ENCODE measurements at regions not wholly inside any gene's neighbourhood (a gene's known extent, or its start where the extent isn't known, plus 50 kb on each side); places are given as distances from the start of the nearest gene placed in this dataset.
"Not testable (repeated sequence)": the region's sequence is repeated elsewhere in the genome, so short reads cannot be mapped to it uniquely, and the experiment has no call there.

DNA sequence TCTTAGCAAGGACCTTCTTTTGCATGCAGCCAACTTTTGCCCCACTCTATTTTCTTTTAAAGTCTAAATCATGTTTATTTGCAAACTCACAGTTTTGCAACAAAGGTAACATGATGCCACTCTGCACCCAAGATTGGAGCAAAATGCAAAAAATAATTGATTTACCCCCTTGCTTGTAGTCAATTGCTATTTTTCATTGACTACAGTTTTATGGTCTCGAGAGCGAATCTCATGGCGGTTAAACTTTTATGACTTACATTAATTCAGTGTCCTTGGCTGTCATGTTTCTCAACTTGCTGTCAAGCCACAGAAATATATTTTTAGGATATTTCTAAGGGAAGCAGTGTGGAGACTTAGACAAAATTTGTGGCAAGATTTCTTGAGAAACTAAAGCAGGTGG, 110.0 kb upstream of the JCAD start:
- no peak for DNase-seq

DNA sequence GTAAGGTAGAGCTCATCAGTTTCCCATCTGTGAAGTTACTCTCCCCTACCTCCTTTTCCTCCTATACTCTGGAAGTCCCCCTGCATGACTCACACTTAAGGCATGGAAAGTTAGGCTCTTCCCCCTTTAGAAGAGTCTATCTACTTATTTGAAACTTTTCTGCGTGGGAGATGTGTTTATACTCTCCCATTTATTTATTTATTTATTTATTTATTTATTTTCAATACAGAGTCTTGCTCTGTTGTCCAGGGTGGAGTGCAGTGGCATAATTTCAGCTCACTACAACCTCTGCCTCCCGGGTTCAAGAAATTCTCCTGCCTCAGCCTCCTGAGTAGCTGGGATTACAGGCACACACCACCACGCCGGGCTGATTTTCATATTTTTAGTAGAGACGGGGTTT, 107.5 kb upstream of the JCAD start:
- no peak for DNase-seq

DNA sequence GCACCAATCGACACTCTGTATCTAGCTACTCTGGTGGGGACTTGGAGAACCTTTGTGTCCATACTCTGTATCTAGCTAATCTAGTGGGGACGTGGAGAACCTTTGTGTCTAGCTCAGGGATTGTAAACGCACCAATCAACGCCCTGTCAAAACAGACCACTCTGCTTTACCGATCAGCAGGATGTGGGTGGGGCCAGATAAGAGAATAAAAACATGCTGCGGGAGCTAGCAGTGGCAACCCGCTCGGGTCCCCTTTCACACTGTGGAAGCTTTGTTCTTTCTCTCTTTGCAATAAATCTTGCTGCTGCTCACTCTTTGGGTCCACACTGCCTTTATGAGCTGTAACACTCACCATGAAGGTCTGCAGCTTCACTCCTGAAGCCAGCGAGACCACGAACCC, 104.0 kb upstream of the JCAD start:
- DNase-seq = not testable (repeated sequence)

DNA sequence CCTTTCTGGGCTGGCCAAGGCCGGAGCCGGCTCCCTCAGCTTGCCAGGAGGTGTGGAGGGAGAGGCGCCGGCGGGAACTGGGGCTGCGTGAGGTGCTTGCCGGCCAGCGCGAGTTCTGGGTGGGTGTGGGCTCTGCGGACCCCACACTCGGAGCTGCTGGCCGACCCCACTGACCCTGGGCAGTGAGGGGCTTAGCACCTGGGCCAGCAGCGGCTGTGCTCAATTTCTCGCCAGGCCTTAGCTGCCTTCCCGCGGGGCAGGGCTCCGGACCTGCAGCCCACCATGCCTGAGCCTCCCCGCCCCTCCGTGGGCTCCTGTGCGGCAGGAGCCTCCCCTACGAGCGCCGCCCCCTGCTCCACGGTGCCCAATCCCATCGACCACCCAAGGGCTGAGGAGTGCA, 103.4 kb upstream of the JCAD start:
- not testable (repeated sequence) for DNase-seq

DNA sequence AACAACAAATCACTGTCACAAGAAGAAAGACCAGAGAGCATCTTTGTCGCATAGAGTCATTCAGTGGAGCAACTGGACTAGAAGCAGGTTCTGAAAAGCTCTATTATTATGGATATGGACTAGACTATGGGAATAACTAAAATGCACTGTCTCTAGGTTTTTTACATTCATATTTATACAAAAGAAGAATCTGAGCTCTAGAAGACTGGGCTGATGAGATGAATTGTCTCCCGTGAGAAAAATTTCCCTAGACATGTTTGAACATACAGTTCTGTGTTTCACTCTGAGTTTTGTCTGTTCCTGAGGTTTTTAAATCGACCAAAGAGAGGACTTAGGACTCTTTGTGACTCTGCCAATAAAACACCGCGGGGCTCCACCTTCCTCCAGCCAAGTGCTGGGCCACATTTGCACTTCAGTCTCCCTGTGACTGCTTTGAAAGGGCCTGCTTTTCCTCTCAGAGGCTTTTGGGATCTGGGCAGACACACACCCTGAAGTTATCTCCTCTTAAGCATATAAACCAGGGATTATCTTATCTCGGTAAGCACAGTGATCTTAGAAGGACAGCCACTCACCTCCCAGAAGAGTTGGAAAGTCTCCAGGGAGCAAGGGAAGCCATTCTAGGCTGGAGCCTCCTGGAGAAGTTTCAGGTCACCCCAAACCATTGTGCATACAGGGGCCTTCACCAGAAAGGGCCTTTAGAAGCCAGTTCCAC, 101.0 kb upstream of the JCAD start:
- DNase-seq = no peak

DNA sequence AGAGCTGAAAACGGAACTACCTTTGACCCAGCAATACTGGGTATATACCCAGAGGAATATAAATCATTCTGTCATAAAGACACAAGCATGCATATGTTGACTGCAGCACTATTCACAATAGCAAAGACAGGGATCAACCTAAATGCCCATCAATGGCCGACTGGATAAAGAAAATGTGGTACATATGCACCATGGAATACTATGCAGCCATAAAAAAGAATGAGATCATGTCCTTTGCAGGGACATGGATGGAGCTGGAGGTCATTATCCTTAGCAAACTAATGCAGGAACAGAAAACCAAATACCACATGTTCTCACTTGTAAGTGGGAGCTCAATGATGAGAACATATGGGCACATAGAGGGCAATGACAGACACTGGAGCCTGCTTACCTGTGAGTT, 100.2 kb upstream of the JCAD start:
- not testable (repeated sequence) for DNase-seq

DNA sequence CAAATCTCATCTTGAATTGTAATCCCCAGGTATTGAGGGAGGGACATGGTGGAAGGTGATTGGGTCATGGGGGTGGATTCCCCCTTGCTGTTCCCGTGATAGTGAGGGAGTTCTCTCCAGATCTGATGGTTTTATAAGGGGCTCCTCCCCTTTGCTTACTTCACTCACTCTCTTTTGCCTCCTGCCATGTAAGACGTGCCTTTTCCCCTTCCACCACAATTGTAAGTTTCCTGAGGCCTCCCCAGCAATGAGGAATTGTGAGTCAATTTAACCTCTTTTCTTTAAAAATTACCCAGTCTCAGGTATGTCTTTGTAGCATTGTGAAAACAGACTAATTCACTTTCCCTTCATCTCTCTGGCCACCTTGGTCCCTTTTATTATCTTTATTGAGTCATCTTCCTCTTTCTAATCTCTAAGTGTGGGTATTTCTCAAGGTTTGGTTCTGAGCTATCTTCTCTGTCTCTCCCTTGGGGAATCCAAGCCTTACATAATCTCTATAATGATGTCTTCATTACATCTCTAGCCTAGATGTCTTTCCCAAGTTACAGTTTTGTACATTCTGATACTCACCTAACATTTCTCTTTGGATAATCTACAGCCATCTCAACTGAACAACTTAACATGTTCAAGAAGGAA, 99.1 kb upstream of the JCAD start:
- no peak for DNase-seq

DNA sequence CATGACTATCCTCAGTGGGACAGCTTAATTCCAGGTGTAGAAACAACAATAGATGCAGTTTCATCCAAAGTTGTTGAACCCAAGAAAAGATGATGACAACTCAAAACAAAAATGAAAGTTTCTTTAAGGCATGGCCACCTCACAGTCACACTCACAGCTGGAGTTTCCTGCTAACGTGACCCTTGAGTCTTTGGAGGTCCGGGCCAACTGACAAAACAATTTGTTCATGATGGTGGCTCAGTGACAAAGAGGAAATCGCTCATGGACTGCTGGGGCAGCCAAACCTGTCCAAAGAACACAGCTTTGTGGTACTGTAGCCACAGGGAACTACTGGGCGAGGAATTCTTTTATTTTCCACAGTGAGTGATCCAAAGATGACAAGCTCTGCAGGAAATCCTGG, 96.0 kb upstream of the JCAD start:
- peak; percentile 4 for DNase-seq

DNA sequence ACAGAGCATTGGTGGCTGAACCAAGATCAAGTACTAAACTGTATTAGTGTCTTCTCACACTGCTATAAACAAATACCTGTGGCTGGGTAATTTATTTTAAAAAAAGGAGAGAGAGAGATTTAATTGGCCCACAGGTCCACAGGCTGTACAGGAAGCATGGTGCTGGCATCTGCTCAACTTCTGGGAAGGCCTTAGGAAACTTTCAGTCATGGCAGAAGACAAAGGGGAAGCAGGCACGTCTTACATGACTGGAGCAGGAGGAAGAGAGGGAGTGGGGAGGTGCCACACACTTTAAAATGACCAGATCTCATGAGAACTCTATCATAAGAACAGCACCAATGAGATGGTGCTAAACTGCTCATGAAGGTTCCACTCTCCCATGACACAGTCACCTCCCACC, 95.2 kb upstream of the JCAD start:
- DNase-seq = no peak

DNA sequence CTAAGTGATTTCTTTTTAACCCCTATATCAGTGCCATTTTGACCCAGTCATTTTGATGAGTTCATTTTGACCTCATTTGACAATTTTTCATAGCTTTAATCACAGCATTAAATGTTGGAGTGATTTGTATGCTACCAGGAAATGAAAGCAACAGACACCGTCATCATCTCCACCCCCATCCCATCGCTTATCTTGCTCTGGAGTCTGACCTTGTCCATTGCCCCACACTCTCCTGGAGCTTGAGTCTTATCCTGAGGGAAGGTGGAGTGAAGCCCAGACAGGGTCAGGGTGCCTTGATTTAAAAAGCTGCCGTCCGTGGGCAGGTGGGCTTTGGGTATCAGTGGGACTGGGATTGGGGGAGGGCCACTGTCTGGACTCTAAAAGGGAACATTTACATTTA, 94.7 kb upstream of the JCAD start:
- DNase-seq = no peak

DNA sequence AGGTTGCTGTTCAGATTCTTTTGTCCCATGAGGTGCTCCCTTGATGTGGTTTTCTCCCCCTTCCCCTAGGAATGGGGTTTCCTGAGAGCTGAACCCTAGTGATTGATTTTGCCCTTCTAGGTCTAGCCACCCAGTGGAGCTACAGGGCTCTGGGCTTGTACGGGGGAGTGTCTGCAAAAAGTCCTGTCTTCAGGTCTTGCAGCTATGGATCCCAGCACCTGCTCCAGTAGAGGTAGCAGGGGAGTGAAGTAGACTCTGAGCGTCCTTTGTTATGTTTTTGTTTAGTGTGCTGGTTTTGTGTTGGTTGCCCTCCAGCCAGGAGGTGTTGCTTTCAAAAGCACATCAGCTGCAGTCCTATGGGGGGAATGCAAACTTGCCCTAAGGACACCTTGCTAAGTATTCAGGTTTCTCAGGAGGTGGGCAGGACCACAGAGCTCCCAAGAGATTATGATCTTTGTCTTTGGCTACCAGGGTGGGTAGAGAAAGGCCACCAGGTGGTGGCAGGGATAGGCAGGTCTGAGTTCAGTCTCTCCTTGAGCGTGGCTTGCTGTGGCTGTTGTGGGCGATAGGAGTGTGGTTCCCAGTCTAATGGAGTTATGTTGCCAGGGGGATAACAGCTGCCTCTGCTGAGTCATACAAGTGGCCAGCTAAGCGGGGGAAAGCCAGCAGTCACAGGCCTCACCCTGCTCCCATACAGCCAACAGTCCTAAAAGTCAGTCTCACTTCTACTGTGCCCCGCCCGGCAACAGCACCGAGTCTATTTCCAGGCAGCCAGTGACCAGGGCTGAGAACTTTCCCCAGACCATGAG, 92.4 kb upstream of the JCAD start:
- DNase-seq = peak; percentile 2

DNA sequence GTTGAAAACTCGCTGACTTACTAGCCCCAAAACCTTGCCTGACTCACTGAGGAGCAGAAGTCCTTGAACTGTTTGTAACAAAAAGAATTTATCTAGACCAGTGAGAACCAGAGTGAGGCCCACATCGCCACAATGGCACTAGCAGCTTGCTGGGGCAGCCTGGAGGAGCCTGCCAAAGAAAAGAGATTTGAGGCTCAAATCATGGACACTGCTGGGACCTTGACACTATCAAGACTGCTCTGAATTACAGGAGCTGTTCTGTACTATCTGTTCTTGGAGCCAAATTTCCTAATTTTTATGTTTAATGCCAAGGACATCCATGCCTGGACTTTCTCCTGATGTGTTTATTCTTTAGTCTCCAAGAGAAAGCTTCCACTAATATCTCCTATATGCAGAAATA, 82.0 kb upstream of the JCAD start:
- DNase-seq = no peak

DNA sequence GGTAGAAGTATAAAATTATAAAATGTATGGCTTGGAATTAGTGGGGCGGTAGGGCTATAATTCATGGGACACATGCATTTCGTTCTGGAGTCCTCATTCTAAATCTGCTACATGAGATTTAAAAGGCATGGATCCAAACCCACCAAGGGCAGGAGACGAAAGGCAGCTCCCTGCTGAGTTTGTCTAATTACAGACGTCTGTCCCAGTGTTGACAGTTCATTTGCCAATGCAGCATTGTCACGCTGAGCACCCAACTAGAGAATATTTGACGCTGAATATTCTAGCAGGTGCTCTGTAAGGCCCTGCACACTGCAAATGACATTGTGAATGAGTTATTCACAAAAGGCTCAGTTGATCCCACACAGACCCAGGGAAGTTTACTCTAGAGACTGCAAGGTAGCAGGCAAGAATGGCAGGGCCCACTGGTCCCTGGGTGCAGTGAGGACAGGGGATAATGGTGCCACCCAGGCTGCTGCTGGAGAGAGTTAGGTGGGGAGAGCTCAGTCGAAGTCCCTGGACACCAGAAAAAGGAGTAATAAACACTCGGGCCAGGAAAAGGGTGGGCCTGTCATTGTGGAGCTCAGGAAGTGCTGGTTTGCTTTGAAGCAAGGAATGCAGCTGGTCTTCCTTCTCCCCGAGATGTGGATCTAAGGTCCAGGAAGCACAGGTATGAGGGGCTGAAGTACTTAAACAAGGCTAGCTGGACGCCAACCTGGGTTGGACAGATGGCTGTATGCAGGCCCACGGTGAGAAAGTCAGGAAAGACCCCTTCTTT, 75.0 kb upstream of the JCAD start:
- DNase-seq = no peak

DNA sequence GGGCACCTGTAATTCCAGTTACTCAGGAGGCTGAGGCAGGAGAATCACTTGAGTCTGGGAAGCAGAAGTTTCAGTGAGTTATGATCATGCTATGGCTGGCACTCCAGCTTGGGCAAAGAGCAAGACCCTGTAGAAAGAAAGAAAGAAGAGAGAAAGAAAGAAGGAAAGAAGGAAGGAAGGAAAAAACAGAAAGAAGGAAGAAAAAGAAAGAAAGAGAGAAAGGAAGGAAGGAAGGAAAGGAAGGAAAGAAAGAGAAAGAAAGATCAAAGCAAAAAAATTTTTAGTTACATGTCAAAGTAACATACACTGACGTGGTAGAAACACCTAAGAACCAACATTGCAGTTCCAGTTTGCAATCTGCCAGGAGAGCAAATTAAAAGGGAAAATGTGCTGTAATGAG, 73.8 kb upstream of the JCAD start:
- DNase-seq = no peak

DNA sequence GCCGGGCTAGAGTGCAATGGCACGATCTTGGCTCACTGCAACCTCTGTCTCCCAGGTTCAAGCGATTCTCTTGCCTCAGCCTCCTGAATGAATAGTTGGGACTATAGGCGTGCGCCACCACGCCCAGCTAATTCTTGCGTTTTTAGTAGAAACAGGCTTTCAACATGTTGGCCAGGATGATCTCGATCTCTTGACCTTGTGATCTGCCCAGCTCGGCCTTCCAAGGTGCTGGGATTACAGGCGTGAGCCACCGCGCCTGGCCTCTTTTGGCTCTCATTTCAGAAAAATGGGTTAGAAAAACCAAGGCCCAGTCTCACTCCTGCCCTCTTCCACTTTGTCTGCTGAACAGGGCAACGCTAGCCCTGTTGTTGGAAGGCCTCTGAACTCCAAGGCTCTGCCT, 72.0 kb upstream of the JCAD start:
- not testable (repeated sequence) for DNase-seq

DNA sequence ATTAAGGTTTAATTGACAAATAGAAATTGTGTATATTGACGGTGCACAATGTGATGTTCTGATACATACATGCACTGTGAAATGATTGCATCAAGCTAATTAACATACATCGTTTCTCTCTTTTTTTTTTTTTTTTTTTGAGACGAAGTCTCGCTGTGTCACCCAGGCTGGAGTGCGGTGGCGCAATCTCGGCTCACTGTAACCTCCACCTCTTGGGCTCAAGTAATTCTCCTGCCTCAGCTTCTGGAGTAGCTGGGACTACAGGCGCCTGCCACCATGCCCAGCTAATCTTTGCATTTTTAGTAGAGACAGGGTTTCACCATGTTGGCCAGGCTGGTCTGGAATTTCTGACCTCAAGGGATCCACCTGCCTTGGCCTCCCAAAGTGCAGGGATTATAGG, 69.9 kb upstream of the JCAD start:
- not testable (repeated sequence) for DNase-seq

DNA sequence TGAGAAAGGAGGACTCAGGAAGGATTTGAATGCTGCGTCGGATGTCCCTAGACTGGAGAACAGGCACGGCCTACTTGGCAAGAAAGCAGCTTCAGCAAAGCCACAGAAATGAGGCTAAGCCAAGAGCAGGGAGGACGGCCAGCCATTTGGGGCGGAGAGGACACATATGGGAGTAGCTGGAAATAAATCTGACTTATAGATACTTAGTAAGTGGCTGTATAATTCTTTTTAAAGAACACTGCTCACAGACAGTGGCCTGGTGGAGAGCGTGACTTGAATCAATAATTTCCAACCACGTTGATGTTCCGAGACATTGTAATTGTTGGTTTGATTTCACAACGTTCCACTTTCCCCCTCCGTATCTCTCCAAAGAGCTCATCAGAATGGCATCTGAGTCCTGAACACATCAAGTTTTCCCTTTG, 67.7 kb upstream of the JCAD start:
- DNase-seq = no peak

DNA sequence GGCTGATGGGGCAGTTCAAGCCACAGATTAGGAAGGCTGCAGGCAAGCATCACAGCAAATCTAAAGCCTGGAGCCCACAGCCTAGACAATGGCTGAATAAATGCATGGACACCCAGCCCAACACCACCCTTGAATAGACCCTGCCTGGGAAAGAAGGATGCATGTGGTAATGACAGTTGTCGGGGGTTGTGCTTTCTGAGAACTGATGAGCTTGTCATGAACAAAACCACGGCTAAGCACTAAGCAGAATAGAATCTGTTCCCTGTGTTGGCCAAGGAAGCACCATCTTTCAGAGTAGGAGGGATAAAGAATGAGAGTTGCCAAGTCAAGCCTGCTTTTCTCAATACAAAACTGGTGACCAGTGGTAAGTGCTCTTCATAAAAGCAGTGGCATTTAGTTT, 66.1 kb upstream of the JCAD start:
- no peak for DNase-seq

DNA sequence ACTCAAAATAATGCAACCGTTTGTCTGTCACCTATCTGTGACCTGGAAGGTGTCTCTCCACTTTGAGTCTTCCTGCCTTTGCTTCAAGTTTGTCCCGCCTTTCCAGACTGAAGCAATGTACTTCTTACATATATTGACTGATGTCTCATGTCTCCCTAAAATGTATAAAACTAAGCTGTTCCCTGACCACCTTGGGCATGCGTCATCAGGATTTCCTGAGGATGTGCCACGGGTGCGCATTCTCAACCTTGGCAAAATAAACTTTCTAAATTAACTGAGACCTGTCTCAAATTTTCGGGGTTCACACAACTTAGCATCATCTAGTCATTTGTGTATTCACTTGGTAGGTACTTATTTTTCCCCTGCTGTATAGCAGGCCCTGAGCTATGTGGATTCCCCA, 65.3 kb upstream of the JCAD start:
- DNase-seq = no peak

DNA sequence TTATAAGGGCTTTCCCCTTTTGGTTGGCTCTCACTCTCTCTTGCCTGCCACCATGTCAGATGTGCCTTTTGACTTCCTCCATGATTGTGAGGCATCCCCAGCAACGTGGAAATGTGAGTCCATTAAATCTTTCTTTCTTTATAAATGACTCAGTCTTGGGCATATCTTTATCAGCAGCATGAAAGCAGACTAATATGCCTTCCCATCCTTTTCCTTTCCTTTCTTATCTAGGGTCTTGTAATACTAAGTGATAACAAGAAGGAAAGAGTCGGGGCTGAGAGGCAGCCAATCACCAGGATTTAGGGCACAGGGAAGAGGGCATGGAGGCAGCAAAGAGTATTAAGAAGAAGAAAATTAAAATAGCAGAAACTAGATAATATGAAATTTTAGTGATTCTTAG, 62.0 kb upstream of the JCAD start:
- DNase-seq = no peak

DNA sequence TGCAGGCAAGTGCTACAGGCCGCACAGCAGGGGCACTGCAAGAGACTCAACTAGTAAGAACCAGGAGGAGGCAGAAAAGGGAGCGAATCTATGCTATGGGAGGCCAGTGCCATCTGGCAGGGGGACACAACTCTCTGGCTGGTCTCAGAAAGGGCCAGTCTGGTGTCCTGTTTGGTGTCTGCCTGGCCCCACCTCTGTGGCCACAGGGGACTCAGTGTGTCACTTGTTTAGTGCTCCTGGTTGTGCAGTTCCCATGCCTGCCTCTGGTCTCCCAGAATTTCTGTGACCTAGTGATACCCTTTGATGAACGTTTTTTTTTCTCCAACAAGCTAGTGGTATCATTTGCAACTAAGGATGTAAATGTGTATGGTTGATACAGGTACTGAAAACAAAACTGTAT, 59.2 kb upstream of the JCAD start:
- no peak for DNase-seq

DNA sequence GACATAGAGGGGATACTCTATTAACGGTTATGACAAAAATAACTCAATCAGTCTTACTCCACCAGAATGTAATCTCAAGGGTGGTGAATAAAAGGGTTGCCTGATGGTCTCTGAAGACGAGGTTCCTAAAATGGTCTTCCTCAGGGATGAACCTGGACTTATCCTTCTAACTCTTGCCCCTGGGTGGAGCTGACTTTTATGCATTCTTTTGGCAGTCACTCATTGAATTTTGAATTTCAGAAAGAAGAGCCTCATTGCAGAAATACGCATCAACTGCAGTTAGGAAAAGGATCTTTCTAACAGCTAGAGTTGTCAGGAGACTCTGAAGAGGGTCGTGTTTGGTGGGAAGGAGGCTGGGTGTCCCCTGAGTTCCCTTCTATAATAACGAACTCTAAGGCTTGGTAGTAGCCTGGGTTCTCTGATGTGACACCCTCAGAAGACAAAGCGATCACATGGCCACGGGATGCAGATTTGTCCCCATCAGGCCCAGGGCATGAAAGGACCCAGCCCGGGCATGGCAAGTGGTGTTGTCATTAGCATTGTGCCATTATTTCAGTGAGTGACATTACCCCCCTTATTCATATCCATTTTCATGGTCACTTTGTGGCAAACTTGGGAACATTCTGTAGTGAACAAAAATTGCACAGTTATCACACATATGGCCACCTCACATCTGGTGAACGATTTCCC, 58.6 kb upstream of the JCAD start:
- DNase-seq = no peak

DNA sequence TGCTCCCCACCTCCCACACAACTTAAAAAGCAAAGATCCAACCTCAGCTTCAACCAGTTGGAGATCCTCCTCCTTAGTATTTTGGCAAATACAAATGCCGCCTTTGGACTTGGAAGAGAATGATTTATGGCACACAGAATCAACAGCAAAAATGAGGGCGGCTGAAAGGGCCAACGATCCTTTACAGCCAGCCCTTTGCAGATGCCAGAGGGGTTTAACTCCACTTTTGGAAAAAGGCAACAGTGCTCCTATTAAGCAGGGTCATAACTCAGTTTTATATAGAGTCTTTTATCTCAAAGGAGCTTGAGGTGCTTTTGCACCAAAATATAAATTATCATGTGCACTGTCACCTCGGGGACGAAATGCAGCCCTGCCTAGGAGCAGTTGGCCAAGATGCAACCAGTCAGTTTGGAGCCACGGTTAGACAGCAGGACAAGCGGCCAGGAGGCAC, 56.7 kb upstream of the JCAD start:
- no peak for DNase-seq
